ENCODE measurements at regions not wholly inside any gene's neighbourhood (a gene's known extent, or its start where the extent isn't known, plus 50 kb on each side); places are given as distances from the start of the nearest gene placed in this dataset.

DNA sequence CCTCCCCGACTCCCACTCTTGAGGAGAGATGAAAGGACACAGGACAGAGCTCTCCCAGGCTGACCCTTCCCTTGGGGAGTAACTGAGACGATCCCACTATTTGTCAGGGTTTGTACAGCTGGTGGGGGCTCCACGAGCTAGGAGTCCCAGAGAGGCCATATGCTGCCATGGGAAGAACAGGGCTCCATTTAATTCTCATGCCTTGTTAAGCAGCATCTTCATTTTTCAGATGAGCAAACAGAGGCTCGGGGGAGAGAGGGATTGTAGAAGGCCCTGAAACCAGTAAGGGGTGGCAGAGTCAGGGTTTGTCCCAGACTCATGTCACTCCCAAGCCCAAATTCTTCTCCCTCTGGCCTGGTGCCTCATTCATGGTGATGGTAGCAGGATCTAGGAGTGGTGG, 176.4 kb downstream of the NSG2 start:
- Histone ChIP-seq H3K9me3 (peaks cover 0 to 17% (median 11%) of the 10 kb centered on the region in 8 donors), H3K4me1 (no peaks in the 10 kb centered on the region), H3K36me3 (no peaks in the 10 kb centered on the region), H3K4me3 (no peak overlapping the region), H3K27ac (no peak overlapping the region), H3K27me3 (replicated peaks in 1 of 7) (peaks cover 0 to 24% (median 0%) of the 10 kb centered on the region in 7 donors)
- TF ChIP-seq POLR2A (IDR thresholded peaks at IDR 0.05) (no peak), POLR2AphosphoS5 (IDR thresholded peaks at IDR 0.05) (no peak)
- TF ChIP-seq, protein P1, sequence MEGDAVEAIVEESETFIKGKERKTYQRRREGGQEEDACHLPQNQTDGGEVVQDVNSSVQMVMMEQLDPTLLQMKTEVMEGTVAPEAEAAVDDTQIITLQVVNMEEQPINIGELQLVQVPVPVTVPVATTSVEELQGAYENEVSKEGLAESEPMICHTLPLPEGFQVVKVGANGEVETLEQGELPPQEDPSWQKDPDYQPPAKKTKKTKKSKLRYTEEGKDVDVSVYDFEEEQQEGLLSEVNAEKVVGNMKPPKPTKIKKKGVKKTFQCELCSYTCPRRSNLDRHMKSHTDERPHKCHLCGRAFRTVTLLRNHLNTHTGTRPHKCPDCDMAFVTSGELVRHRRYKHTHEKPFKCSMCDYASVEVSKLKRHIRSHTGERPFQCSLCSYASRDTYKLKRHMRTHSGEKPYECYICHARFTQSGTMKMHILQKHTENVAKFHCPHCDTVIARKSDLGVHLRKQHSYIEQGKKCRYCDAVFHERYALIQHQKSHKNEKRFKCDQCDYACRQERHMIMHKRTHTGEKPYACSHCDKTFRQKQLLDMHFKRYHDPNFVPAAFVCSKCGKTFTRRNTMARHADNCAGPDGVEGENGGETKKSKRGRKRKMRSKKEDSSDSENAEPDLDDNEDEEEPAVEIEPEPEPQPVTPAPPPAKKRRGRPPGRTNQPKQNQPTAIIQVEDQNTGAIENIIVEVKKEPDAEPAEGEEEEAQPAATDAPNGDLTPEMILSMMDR (IDR thresholded peaks at IDR 0.05 in 8 of 11, conservative IDR thresholded peaks at IDR 0.05 in 3 of 11), result no peak
- DNase-seq, result no peak
- intact Hi-C loops (cut with DNase I; ENCODE audit: low total_unique reads), result no loop called here
- 63 to 87% (median 74%) methylated on average over 4 of the region's 4 CpGs for WGBS, 5 donors

DNA sequence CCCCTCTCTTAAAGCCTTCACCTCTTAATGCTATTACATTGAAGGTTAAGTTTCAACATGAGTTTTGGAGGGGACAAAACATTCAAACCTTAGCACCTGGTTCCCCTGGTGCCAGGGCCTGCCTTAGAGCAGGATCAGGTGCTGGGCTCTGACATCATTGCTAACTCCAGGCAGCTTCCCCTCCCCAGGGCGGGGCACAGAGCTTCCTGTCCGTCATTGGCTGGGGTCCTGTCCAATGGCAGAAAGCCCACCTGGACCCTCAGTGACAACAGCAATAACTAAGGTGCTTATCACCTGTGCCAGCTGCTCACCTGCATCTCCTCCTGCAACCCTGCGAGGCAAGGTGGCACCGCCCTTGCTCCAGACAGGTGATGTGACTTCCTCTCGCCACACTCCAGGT, 177.4 kb downstream of the NSG2 start:
- no peak for DNase-seq
- Histone ChIP-seq H3K36me3 (no peaks in the 10 kb centered on the region), H3K9me3 (peaks cover 0 to 9% (median 6%) of the 10 kb centered on the region in 8 donors), H3K4me3 (no peak overlapping the region), H3K27me3 (replicated peaks in 1 of 7) (peaks cover 0 to 24% (median 0%) of the 10 kb centered on the region in 7 donors), H3K27ac (no peak overlapping the region), H3K4me1 (no peaks in the 10 kb centered on the region)
- 80 to 89% (median 88%) methylated on average over 3 to 5 of the region's 5 CpGs for WGBS, 5 donors
- TF ChIP-seq, protein P1 (IDR thresholded peaks at IDR 0.05 in 8 of 11, conservative IDR thresholded peaks at IDR 0.05 in 3 of 11), result no peak
- TF ChIP-seq POLR2A (IDR thresholded peaks at IDR 0.05) (no peak), POLR2AphosphoS5 (IDR thresholded peaks at IDR 0.05) (no peak)
- intact Hi-C loops (cut with DNase I; ENCODE audit: low total_unique reads), result no loop called here

DNA sequence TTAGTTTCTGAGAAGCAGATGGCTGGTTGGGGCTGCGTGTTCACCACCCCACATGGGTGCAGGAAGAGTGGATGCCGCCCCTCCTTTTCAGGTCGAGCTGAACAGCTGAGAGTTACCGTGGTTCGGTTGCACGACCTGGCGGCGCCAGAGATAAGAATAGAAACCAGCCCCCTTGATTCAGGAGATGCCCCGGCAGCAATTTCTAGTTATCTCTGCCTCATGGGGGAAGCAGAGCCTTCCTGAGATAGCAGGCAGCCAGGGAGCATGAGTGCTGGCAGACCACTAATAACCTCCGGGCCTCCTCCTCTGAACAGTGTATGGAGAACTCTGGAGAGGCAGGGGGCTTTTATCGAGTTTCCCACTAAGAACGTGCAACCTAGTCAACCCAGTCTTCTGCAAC, 177.8 kb downstream of the NSG2 start:
- intact Hi-C loops (cut with DNase I; ENCODE audit: low total_unique reads), result no loop called here
- 24 to 53% (median 32%) methylated on average over 11 to 12 of the region's 12 CpGs for WGBS, 5 donors

DNA sequence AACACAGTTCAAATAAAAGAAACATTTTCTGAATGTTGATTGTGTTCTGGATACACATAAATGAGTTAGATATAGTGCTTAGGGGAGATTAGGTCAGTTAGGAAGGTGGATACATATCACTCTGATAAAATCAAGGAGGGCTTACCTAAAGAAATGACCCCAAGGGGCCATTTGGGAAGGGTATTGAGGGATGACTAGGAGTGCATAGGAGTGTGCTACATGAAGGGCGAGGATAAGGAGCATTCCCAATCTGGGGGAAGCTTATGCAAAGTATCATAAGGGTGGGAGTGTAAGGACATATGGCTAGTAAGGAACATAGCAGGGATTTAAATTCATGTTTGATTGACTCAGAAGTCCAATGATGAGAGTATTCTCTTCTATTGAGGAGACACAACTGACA, 183.6 kb downstream of the NSG2 start:
- WGBS, 5 donors, result 37 to 93% (median 86%) methylated on average over 1 of the region's 1 CpG
- Histone ChIP-seq H3K36me3 (no peaks in the 10 kb centered on the region), H3K4me1 (no peaks in the 10 kb centered on the region), H3K9me3 (no peaks in the 10 kb centered on the region), H3K4me3 (no peak overlapping the region), H3K27ac (no peak overlapping the region), H3K27me3 (replicated peaks in 1 of 7) (peaks cover 0 to 19% (median 0%) of the 10 kb centered on the region in 7 donors)
- TF ChIP-seq, protein P1 (IDR thresholded peaks at IDR 0.05 in 8 of 11, conservative IDR thresholded peaks at IDR 0.05 in 3 of 11), result no peak
- DNase-seq, result no peak
- intact Hi-C loops (cut with DNase I; ENCODE audit: low total_unique reads), result no loop called here

More for the DNA sequence above, 177.8 kb downstream of the NSG2 start:
- H3K4me1 ChIP-seq, result no peaks in the 10 kb centered on the region
- TF ChIP-seq POLR2AphosphoS5 (IDR thresholded peaks at IDR 0.05), result no peak
- no peak for TF ChIP-seq POLR2A (IDR thresholded peaks at IDR 0.05)
- TF ChIP-seq, protein P1 (IDR thresholded peaks at IDR 0.05 in 8 of 11, conservative IDR thresholded peaks at IDR 0.05 in 3 of 11), result no peak
- no peak for DNase-seq
- H3K27me3 ChIP-seq (replicated peaks in 1 of 7), result peaks cover 0 to 24% (median 0%) of the 10 kb centered on the region in 7 donors
- no peak overlapping the region for H3K4me3 ChIP-seq
- H3K36me3 ChIP-seq, result no peaks in the 10 kb centered on the region
- H3K27ac ChIP-seq, result no peak overlapping the region
- H3K9me3 ChIP-seq, result peaks cover 0 to 4% (median under 1%) of the 10 kb centered on the region in 8 donors
